Smooth muscle cell (in vitro differentiated cells): ENCODE measurements at regions not wholly inside any gene's neighbourhood (a gene's known extent, or its start where the extent isn't known, plus 50 kb on each side); places are given as distances from the start of the nearest gene placed in this dataset.

ENCODE experiments used
- DNase-seq: peaks from one replicate; lab custom pipeline; 2025; ENCODE audit not compliant: unreplicated experiment; lab: John Stamatoyannopoulos, UW
- H2AFZ ChIP-seq: fragments of 200-600 bp; sonication (generic); 2 replicates; pipeline ENCODE4 v1.6.0; 2016; ENCODE audit warnings: antibody characterized with exemption, low read depth, mild to moderate bottlenecking
- H3F3A ChIP-seq: fragments of 200-600 bp; sonication (generic); 2 replicates; pipeline ENCODE4 v1.6.0; 2017; ENCODE audit warnings: antibody characterized with exemption, low read depth
- H3K27ac ChIP-seq: fragments of 200-600 bp; sonication (generic); 2 replicates; pipeline ENCODE4 v1.5.1; 2016; ENCODE audit warnings: low read depth, mild to moderate bottlenecking
- H3K27me3 ChIP-seq: fragments of 200-600 bp; sonication (generic); 2 replicates; pipeline ENCODE4 v1.6.1; 2016; ENCODE audit warnings: low read depth, mild to moderate bottlenecking
- H3K36me3 ChIP-seq: fragments of 200-600 bp; sonication (generic); 2 replicates; pipeline ENCODE4 v1.5.1; 2016; ENCODE audit warnings: low read depth
- H3K4me1 ChIP-seq: fragments of 200-600 bp; sonication (generic); 2 replicates; pipeline ENCODE4 v1.5.1; 2016; ENCODE audit warnings: low read depth
- H3K4me2 ChIP-seq: fragments of 200-600 bp; sonication (generic); 2 replicates; pipeline ENCODE4 v1.6.0; 2016; ENCODE audit warnings: mild to moderate bottlenecking
- H3K4me3 ChIP-seq: fragments of 200-600 bp; sonication (generic); 2 replicates; pipeline ENCODE4 v1.5.1; 2016; ENCODE audit warnings: mild to moderate bottlenecking
- H3K79me2 ChIP-seq: fragments of 200-600 bp; sonication (generic); 2 replicates; pipeline ENCODE4 v1.6.0; 2016; ENCODE audit warnings: low read depth, mild to moderate bottlenecking
- H3K9ac ChIP-seq: fragments of 200-600 bp; sonication (generic); 2 replicates; pipeline ENCODE4 v1.6.0; 2016; ENCODE audit warnings: low read depth
- H3K9me3 ChIP-seq: fragments of 200-600 bp; sonication (generic); replicated peaks from 2 replicates; pipeline ENCODE4 v1.5.1; 2016; ENCODE audit warnings: low read depth
- H4K20me1 ChIP-seq: fragments of 200-600 bp; sonication (generic); 2 replicates; pipeline ENCODE4 v1.6.0; 2016; ENCODE audit warnings: low read depth
- WGBS: methylation state at CpG from one replicate; pipeline ENCODE4 v1.1.7; 2016; ENCODE audit warnings: low lambda C conversion rate; 5-methylcytosine and 5-hydroxymethylcytosine counted together
- TF ChIP-seq, protein P1 (sequence below): fragments of 200-600 bp; sonication (generic); IDR thresholded peaks from 2 replicates; pipeline ENCODE4 v1.5.1; 2017; ENCODE audit warnings: borderline replicate concordance, mild to moderate bottlenecking, antibody characterized with exemption; ENCODE audit not compliant: insufficient read depth, poor library complexity, severe bottlenecking

- TF ChIP-seq, protein P1, sequence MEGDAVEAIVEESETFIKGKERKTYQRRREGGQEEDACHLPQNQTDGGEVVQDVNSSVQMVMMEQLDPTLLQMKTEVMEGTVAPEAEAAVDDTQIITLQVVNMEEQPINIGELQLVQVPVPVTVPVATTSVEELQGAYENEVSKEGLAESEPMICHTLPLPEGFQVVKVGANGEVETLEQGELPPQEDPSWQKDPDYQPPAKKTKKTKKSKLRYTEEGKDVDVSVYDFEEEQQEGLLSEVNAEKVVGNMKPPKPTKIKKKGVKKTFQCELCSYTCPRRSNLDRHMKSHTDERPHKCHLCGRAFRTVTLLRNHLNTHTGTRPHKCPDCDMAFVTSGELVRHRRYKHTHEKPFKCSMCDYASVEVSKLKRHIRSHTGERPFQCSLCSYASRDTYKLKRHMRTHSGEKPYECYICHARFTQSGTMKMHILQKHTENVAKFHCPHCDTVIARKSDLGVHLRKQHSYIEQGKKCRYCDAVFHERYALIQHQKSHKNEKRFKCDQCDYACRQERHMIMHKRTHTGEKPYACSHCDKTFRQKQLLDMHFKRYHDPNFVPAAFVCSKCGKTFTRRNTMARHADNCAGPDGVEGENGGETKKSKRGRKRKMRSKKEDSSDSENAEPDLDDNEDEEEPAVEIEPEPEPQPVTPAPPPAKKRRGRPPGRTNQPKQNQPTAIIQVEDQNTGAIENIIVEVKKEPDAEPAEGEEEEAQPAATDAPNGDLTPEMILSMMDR = no peak
- Histone ChIP-seq H3K4me1 (no peaks in the 10 kb centered on the region), H3F3A (no peaks in the 10 kb centered on the region), H4K20me1 (no peaks in the 10 kb centered on the region), H3K27ac (no peak overlapping the region), H2AFZ (no peak overlapping the region), H3K9me3 (no peaks in the 10 kb centered on the region), H3K36me3 (no peaks in the 10 kb centered on the region), H3K27me3 (no peaks in the 10 kb centered on the region), H3K79me2 (no peaks in the 10 kb centered on the region), H3K4me2 (no peak overlapping the region), H3K9ac (no peak overlapping the region), H3K4me3 (no peak overlapping the region)
- DNase-seq = no peak
- WGBS = 77% methylated on average over 1 of the region's 1 CpG
Measured at GRCh38 chr5:19001054-19001453, 986.9 kb downstream of the CDH18 start.

GRCh38 chr5:19001539-19001938, 986.5 kb downstream of the CDH18 start:
- no peak overlapping the region for H3K9ac ChIP-seq
- H3K4me1 ChIP-seq = no peaks in the 10 kb centered on the region
- WGBS = 86% methylated on average over 2 of the region's 2 CpGs
- no peak overlapping the region for H3K4me2 ChIP-seq
- DNase-seq = no peak
- no peaks in the 10 kb centered on the region for H4K20me1 ChIP-seq
- no peaks in the 10 kb centered on the region for H3K9me3 ChIP-seq
- no peak overlapping the region for H2AFZ ChIP-seq
- H3K79me2 ChIP-seq = no peaks in the 10 kb centered on the region
- no peak overlapping the region for H3K4me3 ChIP-seq
- H3K36me3 ChIP-seq = no peaks in the 10 kb centered on the region
- no peak overlapping the region for H3K27ac ChIP-seq
- no peaks in the 10 kb centered on the region for H3K27me3 ChIP-seq
- TF ChIP-seq, protein P1 = no peak
- no peaks in the 10 kb centered on the region for H3F3A ChIP-seq

GRCh38 chr5:19002111-19002510, 985.9 kb downstream of the CDH18 start:
- no peak overlapping the region for H3K4me3 ChIP-seq
- no peaks in the 10 kb centered on the region for H3K9me3 ChIP-seq
- H3F3A ChIP-seq = no peaks in the 10 kb centered on the region
- DNase-seq = no peak
- no peak overlapping the region for H3K27ac ChIP-seq
- H3K9ac ChIP-seq = no peak overlapping the region
- WGBS = 50% methylated on average over 1 of the region's 1 CpG
- H3K4me1 ChIP-seq = no peaks in the 10 kb centered on the region
- no peak overlapping the region for H3K4me2 ChIP-seq
- H3K36me3 ChIP-seq = no peaks in the 10 kb centered on the region
- no peaks in the 10 kb centered on the region for H4K20me1 ChIP-seq
- no peaks in the 10 kb centered on the region for H3K27me3 ChIP-seq
- no peaks in the 10 kb centered on the region for H3K79me2 ChIP-seq
- H2AFZ ChIP-seq = no peak overlapping the region
- TF ChIP-seq, protein P1 = no peak

DNA sequence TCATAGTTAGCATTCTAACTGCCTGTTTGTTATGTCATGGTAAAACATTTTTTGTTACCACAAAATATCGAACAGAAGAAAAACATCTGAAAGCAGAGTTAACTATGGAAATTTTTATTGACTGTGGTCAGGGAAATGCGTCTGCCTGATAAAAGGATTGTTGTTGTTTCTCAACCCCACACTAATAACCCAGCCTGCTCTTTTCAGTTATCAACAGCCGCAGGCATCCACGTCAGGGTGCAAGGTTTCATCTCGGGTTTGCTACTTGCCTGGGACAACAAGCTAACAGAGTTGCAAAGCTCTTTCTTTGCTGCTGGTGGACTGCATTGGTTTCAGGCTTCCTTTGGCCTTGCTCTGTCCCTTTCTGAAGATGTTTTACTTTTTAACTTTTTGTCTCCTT, 969.2 kb downstream of the CDH18 start:
- Histone ChIP-seq H3K36me3 (no peaks in the 10 kb centered on the region), H3K79me2 (no peaks in the 10 kb centered on the region), H3F3A (no peaks in the 10 kb centered on the region), H4K20me1 (no peaks in the 10 kb centered on the region), H3K9me3 (no peaks in the 10 kb centered on the region), H3K4me2 (peak overlapping the region; percentile 72), H2AFZ (peak overlapping the region; percentile 20), H3K27ac (no peak overlapping the region), H3K27me3 (no peaks in the 10 kb centered on the region), H3K9ac (no peak overlapping the region), H3K4me1 (no peaks in the 10 kb centered on the region), H3K4me3 (no peak overlapping the region)
- TF ChIP-seq, protein P1 = no peak
- 3% methylated on average over 5 of the region's 5 CpGs for WGBS
- DNase-seq = no peak
